HCT116 (cell line): ENCODE measurements at regions not wholly inside any gene's neighbourhood (a gene's known extent, or its start where the extent isn't known, plus 50 kb on each side); places are given as distances from the start of the nearest gene placed in this dataset.

ENCODE experiments used
- ATAC-seq: fragments of 200-7000 bp; cut with Tn5 transposase; 2 replicates; pipeline ENCODE4 v1.9.1; 2020; ENCODE audit warnings: mild to moderate bottlenecking, moderate library complexity
- BruUV-seq: library from RNA; stranded (reverse); fragments of 400-500 nt; replicated peaks from 2 replicates; lab custom pipeline; 2021; lab: Mats Ljungman, UMichigan
- CTCF ChIA-PET: fragments of 300-600 bp; sonication (Branson Sonifier 250); formaldehyde crosslinking; loops from one replicate; lab custom pipeline; 2021; ENCODE audit warnings: antibody characterized with exemption; lab: Charles Lee
- POLR2A ChIA-PET: fragments of 300-600, 350-600 bp; sonication (Branson Sonifier 250); formaldehyde crosslinking; loops from one replicate; lab custom pipeline; 2021; ENCODE audit warnings: antibody characterized with exemption; lab: Charles Lee
- RAD21 ChIA-PET, 2 experiments: fragments of 300-600 bp; sonication (Branson Sonifier 250); formaldehyde crosslinking; loops; one replicate each; lab custom pipeline; 2023; ENCODE audit warnings: low total read pairs in 2 of 2; ENCODE audit not compliant: uncharacterized antibody in 2 of 2, unreplicated experiment in 2 of 2, low non-redundant PET in 1 of 2; lab: Charles Lee
- DNase-seq: peaks from one replicate; pipeline ENCODE4 v3.0.0-alpha.2; 2010; ENCODE audit warnings: low read depth, low spot score
- H2AFZ ChIP-seq: fragments of 200-600 bp; shearing (Covaris generic), sonication (generic); 2 replicates; pipeline ENCODE4 v1.6.1; 2017; ENCODE audit warnings: low read depth, mixed run types, mixed read lengths, antibody characterized with exemption, low read length; ENCODE audit not compliant: poor library complexity, severe bottlenecking
- H3K27ac ChIP-seq: 2 replicates; pipeline ENCODE4 v1.5.1; 2012; ENCODE audit warnings: low read depth, low read length
- H3K27me3 ChIP-seq: fragments of 200-600 bp; sonication (generic); 2 replicates; pipeline ENCODE4 v1.6.1; 2016; ENCODE audit warnings: mixed run types, low read length, mixed read lengths; ENCODE audit not compliant: insufficient read depth
- H3K36me3 ChIP-seq, 2 experiments: fragments of 200-500 bp in 1 of 2; fragments of 200-600 bp in 1 of 2; sonication (Bioruptor generic) in 1 of 2; sonication (generic) in 1 of 2; 2 replicates each; pipeline versions ENCODE4 v1.5.1 to v1.6.1; 2014 to 2016; ENCODE audit warnings: low read length in 2 of 2, inconsistent platforms in 1 of 2, mixed read lengths in 1 of 2, mixed run types in 1 of 2; ENCODE audit not compliant: insufficient read depth in 2 of 2, control insufficient read depth in 1 of 2
- H3K4me1 ChIP-seq, 2 experiments: fragments of 200-600 bp in 1 of 2; sonication (generic) in 1 of 2; 2 replicates each; pipeline versions ENCODE4 v1.5.1 to v1.6.1; 2012 to 2017; ENCODE audit warnings: low read length in 2 of 2, inconsistent platforms in 1 of 2, mild to moderate bottlenecking in 1 of 2, mixed read lengths in 1 of 2, mixed run types in 1 of 2, moderate library complexity in 1 of 2; ENCODE audit not compliant: insufficient read depth in 2 of 2, control insufficient read depth in 1 of 2
- H3K4me2 ChIP-seq: fragments of 200-600 bp; sonication (generic); 2 replicates; pipeline ENCODE4 v1.6.1; 2017; ENCODE audit warnings: mixed run types, low read length, mixed read lengths
- H3K4me3 ChIP-seq, 2 experiments: fragments of 200-600 bp in 1 of 2; sonication (generic) in 1 of 2; replicated peaks in 1 of 2; 2 replicates each; pipeline ENCODE4 v1.5.1; 2011 to 2016; ENCODE audit warnings: low read length in 2 of 2, control low read depth in 1 of 2, low read depth in 1 of 2, mild to moderate bottlenecking in 1 of 2, mixed read lengths in 1 of 2, mixed run types in 1 of 2
- H3K79me2 ChIP-seq: fragments of 200-600 bp; sonication (generic); 2 replicates; pipeline ENCODE4 v1.6.1; 2017; ENCODE audit warnings: mild to moderate bottlenecking, mixed run types, low read length, moderate library complexity, mixed read lengths; ENCODE audit not compliant: insufficient read depth
- H3K9ac ChIP-seq: fragments of 200-600 bp; sonication (generic); 2 replicates; pipeline ENCODE4 v1.6.1; 2016; ENCODE audit warnings: low read length, mixed read lengths
- H3K9me2 ChIP-seq: fragments of 200-600 bp; sonication (generic), shearing (Covaris generic); 2 replicates; pipeline ENCODE4 v1.6.1; 2017; ENCODE audit warnings: mixed run types, mild to moderate bottlenecking, moderate library complexity; ENCODE audit not compliant: insufficient read depth
- H3K9me3 ChIP-seq, 2 experiments: fragments of 200-500 bp in 1 of 2; fragments of 200-600 bp in 1 of 2; sonication (Bioruptor generic) in 1 of 2; sonication (generic) in 1 of 2; 2 replicates each; pipeline ENCODE4 v1.6.1; 2014 to 2017; ENCODE audit warnings: low read length in 2 of 2, mixed read lengths in 2 of 2, inconsistent platforms in 1 of 2, low read depth in 1 of 2, mild to moderate bottlenecking in 1 of 2, mixed run types in 1 of 2, moderate library complexity in 1 of 2; ENCODE audit not compliant: control insufficient read depth in 1 of 2, insufficient read depth in 1 of 2
- H4K20me1 ChIP-seq: fragments of 200-600 bp; sonication (generic), shearing (Covaris generic); 2 replicates; pipeline ENCODE4 v1.6.1; 2017; ENCODE audit warnings: mixed run types, mild to moderate bottlenecking, moderate library complexity; ENCODE audit not compliant: insufficient read depth
- CTCF ChIP-seq, 3 experiments: fragments of 200-600 bp in 1 of 3; sonication (generic) in 1 of 3; IDR thresholded peaks in 2 of 3; conservative IDR thresholded peaks in 1 of 3; 2 replicates each; pipeline ENCODE4 v1.5.1; 2012 to 2017; ENCODE audit warnings: low read depth in 2 of 3, low read length in 2 of 3, antibody characterized with exemption in 1 of 3, borderline replicate concordance in 1 of 3, control low read depth in 1 of 3, mild to moderate bottlenecking in 1 of 3, mixed read lengths in 1 of 3, mixed run types in 1 of 3, moderate library complexity in 1 of 3; ENCODE audit not compliant: insufficient read depth in 1 of 3
- EZH2phosphoT487 ChIP-seq: fragments of 200-600 bp; IDR thresholded peaks from 2 replicates; pipeline ENCODE4 v1.6.1; 2018; ENCODE audit warnings: antibody characterized with exemption, borderline replicate concordance
- FOSL1 ChIP-seq: IDR thresholded peaks from 2 replicates; pipeline ENCODE4 v1.6.1; 2012; ENCODE audit warnings: low read depth
- JUND ChIP-seq: IDR thresholded peaks from 2 replicates; pipeline ENCODE4 v1.6.1; 2012
- TCF7L2 ChIP-seq: IDR thresholded peaks from 2 replicates; pipeline ENCODE4 v1.7.0; 2011; ENCODE audit warnings: borderline replicate concordance, inconsistent platforms; ENCODE audit not compliant: insufficient read depth, insufficient read length; ENCODE audit errors: extremely low read depth
- ZFX ChIP-seq: fragments of 450-650 bp; IDR thresholded peaks from 2 replicates; pipeline ENCODE4 v1.6.1; 2017
- intact Hi-C: fragments of 100-400 bp; cut with micrococcal nuclease; formaldehyde crosslinking; loops from 2 replicates; pipeline ENCODE4 v1.10.0; 2022

GRCh38 chr13:94914895-94915294, 202.6 kb upstream of the SOX21 start (continued):
- TF ChIP-seq ZFX: no peak
- TF ChIP-seq TCF7L2: no peak
- no peak for TF ChIP-seq FOSL1
- TF ChIP-seq CTCF (IDR thresholded peaks at IDR 0.05 in 2 of 3, conservative IDR thresholded peaks at IDR 0.05 in 1 of 3; ENCODE audit: borderline replicate concordance in 1 of 3, insufficient read depth in 1 of 3, low read depth in 2 of 3, low read length in 2 of 3): no peak
- TF ChIP-seq, all 23 proteins: peak for 0

DNA sequence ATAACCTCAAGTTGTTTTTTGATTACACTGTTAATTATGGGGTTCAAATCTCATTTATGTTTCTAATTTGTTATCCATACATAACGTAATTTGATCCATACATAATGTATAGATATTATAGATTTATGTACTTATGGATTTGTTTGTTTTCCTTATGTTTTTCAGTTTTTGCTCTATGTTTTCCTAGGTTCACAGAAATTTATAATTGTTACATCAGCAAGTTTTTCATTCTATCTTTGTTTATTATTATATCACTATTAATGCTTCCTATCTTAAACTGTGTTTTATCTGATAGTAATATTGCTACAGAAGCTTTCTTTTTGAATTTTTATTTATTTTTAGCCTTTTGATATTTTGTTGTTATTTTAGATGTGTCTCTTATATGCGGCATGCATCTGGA, 194.3 kb upstream of the SOX21 start:
- ChIA-PET CTCF (interaction anchor here (1.0 kb wide), 1 partner anchor 490 kb away, joined by 3 read pairs; no protein-coding TSS in a partner anchor), RAD21 (no interaction called here), POLR2A (no interaction called here)
- Histone ChIP-seq H3K9me3 (no peaks in the 10 kb centered on the region), H3K9me2 (no peaks in the 10 kb centered on the region), H4K20me1 (no peaks in the 10 kb centered on the region; the same call in 1 of the 2 replicates), H3K4me2 (no peak overlapping the region), H3K4me3 (no peak overlapping the region), H3K27ac (no peak overlapping the region), H3K9ac (no peak overlapping the region), H3K36me3 (no peaks in the 10 kb centered on the region), H3K4me1 (no peaks in the 10 kb centered on the region), H3K79me2 (no peaks in the 10 kb centered on the region), H2AFZ (no peak overlapping the region), H3K27me3 (peaks cover 42% of the 10 kb centered on the region)
- TF ChIP-seq JUND (no peak), EZH2phosphoT487 (no peak), TCF7L2 (no peak)
- intact Hi-C loops: no loop called here
- BruUV-seq: no TSS peak
- DNase-seq: no peak
- ATAC-seq: no peak
